DLD1 (cell line): ENCODE measurements at regions not wholly inside any gene's neighbourhood (a gene's known extent, or its start where the extent isn't known, plus 50 kb on each side); places are given as distances from the start of the nearest gene placed in this dataset.

Experiments
- in situ Hi-C: cut with HindIII; loops from 2 replicates; pipeline ENCODE4 v1.10.0; 2017; ENCODE audit warnings: low sequenced_read_pairs

DNA sequence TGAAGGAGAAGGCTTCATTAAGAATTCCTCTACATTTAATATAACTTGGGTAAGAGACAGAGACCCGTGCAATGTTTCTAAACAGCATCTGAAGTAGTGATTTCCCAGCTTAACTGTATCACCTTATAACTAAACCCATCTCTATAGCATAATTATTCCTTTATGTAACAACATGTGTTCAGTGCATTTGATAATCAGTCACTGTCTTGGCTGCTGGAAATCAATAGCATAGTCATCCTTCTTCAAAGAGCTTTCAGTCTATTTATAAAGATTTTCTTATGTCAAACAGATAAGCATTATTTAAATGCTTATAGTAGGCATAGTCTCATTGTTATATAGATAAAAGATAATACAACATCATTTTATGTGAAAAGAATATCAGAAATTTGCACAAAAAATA, 80.1 kb upstream of the TYRP1 start:
- in situ Hi-C loops = no loop called here

DNA sequence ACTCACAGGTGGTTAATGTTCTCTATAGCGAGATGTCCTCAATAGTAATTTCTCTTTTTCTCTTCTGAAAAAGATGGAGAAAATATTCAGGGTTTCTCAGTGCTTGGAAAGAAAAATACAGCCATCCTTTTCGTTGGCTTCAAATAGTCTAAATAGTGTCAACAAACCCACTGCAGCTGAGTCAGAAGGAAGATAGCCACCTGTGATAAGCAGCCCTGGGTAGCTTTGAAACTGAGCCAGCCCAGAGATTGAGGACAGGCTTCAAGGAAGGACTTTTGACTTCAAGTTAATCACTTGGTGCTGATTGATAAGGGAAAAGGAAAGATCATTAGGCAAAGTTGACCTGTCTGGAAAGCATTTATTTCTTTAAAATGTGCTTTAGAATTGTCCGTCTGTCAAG, 78.7 kb upstream of the TYRP1 start:
- in situ Hi-C loops = no loop called here

DNA sequence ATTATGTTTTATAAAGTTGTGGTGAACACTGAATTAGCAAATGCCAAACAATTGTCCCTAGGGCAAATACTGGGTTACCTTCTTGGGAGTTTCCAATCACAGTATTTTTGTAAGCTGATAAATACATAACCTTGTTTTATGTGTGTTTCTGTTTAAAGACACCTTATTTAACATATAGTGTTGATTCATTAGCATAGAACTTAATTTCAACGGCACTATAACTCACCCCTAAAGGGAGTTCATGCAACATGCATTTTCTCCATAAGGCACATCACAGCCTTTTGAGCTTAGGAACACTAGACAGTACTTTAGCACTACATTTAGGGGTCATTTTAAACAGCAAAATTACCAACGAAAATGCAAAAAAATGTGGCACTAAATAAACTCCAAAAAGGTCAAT, 74.2 kb upstream of the TYRP1 start:
- in situ Hi-C loops = no loop called here

DNA sequence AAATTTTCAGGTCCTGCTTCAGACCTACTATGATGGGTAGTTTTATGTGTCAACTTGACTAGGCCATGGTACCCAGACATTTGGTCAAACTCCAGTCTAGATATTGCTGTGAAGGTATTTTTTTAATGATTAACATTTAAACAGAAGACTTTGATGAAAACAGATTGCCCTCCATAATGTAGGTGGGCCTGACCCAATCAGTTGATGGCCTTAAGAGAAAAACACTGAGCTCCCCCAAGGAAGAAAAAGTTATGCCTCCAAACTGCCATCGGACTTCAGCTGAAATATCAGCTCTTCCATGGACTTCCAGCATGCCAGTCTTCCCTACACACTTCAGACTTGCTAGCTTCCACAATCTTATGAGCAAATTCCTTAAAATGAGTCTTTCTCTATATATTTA, 67.3 kb upstream of the TYRP1 start:
- in situ Hi-C loops = no loop called here

DNA sequence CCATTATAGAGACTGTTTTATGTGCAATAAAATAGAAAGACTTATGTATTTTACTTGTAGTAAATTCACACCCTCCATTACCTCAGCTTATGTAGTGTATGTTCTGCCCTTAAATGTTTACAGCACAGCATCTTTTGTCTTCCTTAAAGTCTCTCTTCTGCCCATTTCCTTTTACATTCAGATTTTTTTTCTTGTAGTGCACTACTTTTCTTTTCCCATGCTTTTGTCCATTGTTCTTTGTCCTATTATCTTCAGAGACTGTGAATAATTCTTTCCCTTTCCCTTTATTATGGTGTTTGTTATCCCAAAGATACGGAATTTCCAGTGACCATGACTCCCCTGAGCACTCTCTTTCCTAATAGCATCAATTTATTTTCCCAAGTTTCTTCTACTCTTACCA, 66.1 kb upstream of the TYRP1 start:
- in situ Hi-C loops = no loop called here

DNA sequence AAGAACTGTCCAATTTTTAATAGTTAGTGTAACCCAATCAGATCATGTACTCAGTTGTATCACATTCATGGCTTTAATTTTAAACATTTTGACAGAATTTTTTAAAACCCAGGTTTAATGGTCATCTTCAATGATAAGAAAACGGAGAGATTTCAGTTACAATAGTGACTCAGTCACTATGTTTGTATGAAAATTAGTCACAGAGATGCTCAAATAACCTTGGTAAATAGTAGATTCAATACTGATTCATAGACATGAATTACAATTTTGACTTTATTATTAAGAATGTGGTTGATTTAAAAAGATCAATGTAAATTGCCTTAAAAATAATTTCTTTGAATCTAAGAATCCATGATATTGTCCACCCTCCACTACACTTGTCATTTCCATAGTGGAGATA, 64.6 kb upstream of the TYRP1 start:
- in situ Hi-C loops = no loop called here

DNA sequence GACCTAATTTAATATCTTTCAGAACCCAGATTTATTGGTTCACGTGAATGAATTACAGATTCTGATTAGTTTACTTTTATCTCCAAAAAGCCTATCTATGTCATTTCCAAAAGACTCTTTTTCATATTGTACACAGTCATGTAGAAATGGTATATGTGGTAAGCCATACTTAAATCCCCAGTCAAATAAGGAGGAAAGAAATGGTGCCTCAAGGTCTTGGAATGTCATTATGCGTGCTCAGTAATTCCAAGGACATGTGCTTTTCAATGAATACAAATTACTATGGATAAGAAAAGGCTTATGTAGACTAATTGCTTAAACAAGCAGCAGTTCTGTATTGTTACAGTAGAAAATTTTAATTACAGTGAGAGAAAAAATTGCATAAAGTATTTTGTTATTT, 64.1 kb upstream of the TYRP1 start:
- in situ Hi-C loops = no loop called here

DNA sequence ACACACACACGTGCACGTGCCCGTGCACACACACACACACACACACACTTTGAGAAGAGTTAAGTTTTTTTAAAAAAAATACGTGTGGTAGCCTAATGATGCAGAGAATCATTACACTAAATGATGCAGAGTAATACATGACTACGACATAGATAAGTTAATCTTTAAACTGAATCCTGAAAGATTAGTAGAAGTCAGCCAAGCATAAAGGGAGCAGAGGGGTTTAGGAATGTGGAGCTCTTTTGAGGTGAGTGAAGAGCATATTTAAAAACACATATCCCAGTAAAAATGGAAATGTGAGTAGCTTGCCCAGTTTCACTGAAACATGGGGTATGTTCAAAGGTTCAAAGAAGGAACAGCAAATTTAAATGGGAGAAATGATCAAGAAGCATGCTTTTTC, 61.3 kb upstream of the TYRP1 start:
- in situ Hi-C loops = no loop called here

DNA sequence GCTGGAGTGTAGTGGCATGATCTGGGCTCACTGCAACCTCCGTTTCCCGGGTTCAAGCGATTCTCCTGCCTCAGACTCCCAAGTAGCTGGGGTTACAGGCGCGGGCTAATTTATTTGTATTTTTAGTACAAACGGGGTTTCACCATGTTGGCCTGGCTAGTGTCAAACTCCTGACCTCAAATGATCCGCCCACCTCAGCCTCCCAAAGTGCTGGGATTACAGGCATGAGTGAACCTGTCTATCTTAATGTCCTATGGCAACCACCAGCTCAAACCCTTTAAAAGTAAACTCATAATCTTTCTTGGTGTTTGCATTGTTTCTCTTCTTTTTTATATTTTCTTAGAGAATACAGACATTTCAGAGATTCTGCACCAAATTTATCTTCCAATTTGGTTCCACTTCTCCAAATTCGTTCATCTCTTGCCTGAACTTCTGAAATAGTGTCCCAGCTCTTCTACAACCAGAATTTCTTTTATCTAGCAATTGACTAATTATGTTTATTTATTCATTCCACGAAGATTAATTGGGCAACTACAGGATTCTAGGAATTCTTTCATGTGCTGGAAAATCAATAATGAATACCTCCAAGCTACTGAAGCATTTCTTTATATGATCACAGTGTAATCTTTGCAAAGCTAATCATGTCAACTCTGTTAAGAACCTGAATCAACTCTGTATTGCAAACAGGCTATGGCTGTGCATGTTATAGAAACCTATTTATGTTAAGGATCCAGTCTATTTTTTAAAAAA, 60.0 kb upstream of the TYRP1 start:
- in situ Hi-C loops = no loop called here

DNA sequence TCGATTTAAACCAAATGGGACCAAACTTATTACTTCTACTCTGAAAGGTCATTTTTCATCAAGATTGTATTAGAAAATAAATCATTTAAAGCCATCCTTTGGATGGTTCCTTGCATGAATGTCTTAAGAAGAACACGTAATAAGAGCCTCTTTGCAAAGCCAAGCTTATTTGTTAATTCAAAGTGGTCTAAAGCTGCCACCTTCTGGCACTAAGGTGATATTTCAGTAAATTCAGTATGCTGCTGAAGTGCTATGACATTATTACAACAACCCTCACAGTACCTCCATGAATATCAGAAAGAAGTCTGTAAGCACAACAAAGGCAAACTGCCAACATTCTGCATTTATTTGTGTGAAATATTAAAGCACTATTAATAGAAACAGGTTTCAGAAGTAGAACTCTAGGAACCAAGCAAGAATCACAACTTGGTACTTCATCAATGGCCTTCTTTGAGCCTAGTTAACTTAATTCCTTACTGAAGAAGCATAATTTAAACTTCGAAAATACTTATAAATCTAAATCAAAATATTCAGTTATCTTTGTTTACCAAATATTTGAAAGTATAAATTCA, 53.1 kb upstream of the TYRP1 start:
- in situ Hi-C loops = no loop called here

DNA sequence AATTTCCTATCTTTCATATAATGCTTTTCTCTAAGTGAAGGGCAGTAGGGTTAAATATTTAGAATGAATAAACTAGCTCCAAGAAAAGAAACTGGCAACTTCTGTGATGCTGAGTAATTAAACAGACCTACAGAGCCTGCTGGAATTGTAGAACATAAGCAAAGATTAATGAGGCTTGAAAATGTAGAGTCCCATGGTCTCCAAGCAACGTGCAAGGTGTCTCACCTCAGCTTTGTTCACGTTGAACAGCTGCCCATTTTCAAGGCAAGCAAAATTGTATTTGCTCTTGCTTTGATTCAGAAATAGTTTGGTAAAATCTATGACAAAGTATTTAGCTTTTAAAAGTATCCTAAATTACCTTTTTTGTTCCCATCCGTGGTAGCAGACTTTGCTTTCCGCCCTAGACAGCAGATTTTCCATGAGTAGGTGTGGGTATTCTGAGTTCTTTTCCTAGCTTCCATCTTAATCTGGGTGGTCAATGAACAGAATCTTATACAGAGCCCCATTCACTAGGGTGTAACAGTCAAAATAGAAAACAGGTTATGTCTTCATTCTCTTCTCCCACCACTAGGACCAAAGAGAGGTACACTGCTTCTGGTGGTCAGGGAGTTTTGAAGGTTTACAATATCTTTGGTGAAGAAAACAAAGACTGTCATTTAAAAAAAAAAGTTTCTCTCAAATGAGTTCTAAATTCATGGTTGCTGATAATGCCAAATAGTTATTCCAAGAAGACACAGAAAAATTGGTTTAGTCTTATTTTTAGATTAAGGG, 52.1 kb upstream of the TYRP1 start:
- in situ Hi-C loops = no loop called here
